NCI-H446 (cell line): ENCODE measurements at regions not wholly inside any gene's neighbourhood (a gene's known extent, or its start where the extent isn't known, plus 50 kb on each side); places are given as distances from the start of the nearest gene placed in this dataset.

Experiments
- DNase-seq, 2 experiments: peaks; one replicate each; lab custom pipeline; 2025; lab: John Stamatoyannopoulos, UW

GRCh38 chr7:106808967-106809635 lies 56.0 kb upstream of the PIK3CG start:
- no peak for DNase-seq

- DNase-seq: no peak
Observed at GRCh38 chr7:106811472-106811871, 53.6 kb upstream of the PIK3CG start.

- DNase-seq: no peak
Observed at GRCh38 chr7:106812027-106812643, 52.9 kb upstream of the PIK3CG start.

- DNase-seq: no peak
Observed at GRCh38 chr7:106813705-106814305, 51.3 kb upstream of the PIK3CG start.

GRCh38 chr7:106814887-106815286 lies 50.2 kb upstream of the PIK3CG start:
- DNase-seq: no peak
